ENCODE measurements at regions not wholly inside any gene's neighbourhood (a gene's known extent, or its start where the extent isn't known, plus 50 kb on each side); places are given as distances from the start of the nearest gene placed in this dataset.

- TF ChIP-seq CBX5 (IDR thresholded peaks at IDR 0.05; ENCODE audit: low read depth, low read length) (no peak), EZH2 (IDR thresholded peaks at IDR 0.05; ENCODE audit: low read depth, low read length, severe bottlenecking) (no peak), SIX5 (IDR thresholded peaks at IDR 0.05; ENCODE audit: low read depth, low read length) (no peak), SIN3A (conservative IDR thresholded peaks at IDR 0.05 in 1 of 2, IDR thresholded peaks at IDR 0.05 in 1 of 2; ENCODE audit: low read depth in 1 of 2, low read length in 2 of 2) (no peak), ATF2 (IDR thresholded peaks at IDR 0.05; ENCODE audit: low read length) (no peak)
- TF ChIP-seq, protein P1, sequence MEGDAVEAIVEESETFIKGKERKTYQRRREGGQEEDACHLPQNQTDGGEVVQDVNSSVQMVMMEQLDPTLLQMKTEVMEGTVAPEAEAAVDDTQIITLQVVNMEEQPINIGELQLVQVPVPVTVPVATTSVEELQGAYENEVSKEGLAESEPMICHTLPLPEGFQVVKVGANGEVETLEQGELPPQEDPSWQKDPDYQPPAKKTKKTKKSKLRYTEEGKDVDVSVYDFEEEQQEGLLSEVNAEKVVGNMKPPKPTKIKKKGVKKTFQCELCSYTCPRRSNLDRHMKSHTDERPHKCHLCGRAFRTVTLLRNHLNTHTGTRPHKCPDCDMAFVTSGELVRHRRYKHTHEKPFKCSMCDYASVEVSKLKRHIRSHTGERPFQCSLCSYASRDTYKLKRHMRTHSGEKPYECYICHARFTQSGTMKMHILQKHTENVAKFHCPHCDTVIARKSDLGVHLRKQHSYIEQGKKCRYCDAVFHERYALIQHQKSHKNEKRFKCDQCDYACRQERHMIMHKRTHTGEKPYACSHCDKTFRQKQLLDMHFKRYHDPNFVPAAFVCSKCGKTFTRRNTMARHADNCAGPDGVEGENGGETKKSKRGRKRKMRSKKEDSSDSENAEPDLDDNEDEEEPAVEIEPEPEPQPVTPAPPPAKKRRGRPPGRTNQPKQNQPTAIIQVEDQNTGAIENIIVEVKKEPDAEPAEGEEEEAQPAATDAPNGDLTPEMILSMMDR (IDR thresholded peaks at IDR 0.05; ENCODE audit: control extremely low read depth in 1 of 3, insufficient read depth in 1 of 3, low read depth in 1 of 3, low read length in 3 of 3) = no peak
- TF ChIP-seq, protein P2, sequence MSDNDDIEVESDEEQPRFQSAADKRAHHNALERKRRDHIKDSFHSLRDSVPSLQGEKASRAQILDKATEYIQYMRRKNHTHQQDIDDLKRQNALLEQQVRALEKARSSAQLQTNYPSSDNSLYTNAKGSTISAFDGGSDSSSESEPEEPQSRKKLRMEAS (IDR thresholded peaks at IDR 0.05) = no peak
Observed at GRCh38 chr17:77634710-77635109, 323.8 kb upstream of the TNRC6C start.
